HG02943 (cell line): ENCODE measurements at regions not wholly inside any gene's neighbourhood (a gene's known extent, or its start where the extent isn't known, plus 50 kb on each side); places are given as distances from the start of the nearest gene placed in this dataset.
"Not testable (repeated sequence)": the region's sequence is repeated elsewhere in the genome, so short reads cannot be mapped to it uniquely, and the experiment has no call there.

Experiments
- ATAC-seq: cut with Tn5 transposase; IDR thresholded peaks from one replicate; pipeline ENCODE4 v1.9.1; 2021; ENCODE audit warnings: mild to moderate bottlenecking, low read depth, moderate library complexity; ENCODE audit not compliant: unreplicated experiment

DNA sequence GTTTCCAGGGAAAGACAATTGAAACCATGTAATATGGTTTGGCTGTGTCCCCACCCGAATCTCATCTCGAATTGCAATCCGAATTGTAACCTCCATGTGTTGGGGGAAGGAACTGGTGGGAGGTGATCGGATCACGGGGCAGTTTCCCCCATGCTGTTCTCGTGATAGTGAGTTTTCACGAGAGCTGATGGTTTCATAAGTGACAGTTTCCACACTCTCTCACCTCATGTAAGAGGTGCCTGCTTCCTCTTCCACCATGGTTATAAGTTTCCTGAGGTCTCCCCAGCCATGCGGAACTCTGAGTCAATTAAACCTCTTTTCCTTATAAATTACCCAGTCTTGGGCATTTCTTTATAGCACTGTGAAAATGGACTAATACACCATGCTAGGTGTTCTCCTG, 148.3 kb upstream of the CADM1 start:
- no peak for ATAC-seq

DNA sequence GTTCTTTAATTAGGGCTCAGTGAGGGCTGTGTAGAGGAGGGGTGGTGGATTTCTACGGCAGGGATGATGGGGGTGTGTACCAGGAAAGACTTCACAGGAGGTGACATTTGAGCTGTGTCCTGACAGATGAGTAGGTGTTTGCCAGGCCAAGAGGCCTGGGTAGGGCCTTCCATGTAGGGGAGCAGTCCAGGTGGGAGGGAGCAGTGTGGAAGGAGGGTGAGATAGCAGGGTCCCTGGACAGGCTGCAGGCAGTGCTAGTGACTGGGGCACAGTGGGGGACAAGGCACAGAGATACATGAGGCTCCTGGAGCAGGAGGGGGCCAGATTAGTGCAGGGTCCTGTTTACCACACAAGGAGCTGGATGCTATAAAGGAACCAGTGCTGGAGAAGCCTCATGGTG, 147.9 kb upstream of the CADM1 start:
- ATAC-seq: no peak

DNA sequence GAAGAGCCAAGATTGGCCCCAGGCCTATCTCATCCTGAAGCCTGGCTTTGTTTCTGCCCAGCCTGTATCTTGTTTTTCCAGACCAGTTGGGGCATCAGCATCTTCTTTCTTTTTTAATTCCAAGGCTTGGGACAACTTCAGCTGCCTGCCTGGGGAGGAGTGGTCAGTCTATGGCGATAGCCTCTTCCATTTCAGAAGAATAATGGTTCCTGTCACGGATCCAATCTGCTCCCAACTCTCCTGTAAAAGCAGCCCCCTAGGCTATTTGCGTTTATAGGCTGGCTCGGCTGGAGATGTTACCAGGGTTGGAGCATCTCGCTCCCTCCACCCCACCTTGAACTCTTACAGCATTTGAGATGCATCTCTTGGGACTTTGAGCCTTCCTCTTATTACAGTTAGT, 145.2 kb upstream of the CADM1 start:
- no peak for ATAC-seq

DNA sequence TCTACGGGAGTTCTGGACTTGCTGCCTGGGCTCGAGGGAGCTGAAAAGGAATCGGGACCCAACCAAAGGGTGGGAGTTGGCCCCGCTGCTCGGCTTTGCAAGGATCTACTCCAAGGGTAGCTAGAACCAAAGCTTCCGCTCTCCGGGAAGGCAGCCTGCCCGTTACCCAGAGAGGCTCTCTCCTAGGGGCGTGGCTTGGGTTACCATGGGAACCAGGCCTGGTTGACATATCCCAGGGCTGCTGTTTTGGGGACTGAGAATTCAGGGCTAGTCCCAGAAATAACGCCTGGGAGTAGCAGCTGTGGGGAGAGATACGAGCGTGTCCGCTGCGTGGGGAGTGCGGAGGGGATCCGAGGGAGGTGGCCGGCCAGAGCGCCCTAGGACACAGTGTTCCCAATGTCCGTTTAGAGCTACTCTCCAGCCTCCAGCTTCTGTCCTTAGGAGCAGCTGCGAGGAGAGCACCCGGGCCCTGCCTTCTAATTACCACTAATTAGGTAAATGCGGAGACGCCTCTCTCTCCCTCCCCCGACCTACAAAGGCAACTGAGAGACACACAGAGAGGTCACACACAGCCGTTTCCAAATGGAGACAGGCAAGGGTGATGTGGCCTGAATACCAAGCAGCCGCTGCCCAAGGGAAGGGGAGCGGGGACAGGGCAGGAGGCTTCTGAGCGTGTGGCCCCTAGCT, 141.6 kb upstream of the CADM1 start:
- no peak for ATAC-seq

DNA sequence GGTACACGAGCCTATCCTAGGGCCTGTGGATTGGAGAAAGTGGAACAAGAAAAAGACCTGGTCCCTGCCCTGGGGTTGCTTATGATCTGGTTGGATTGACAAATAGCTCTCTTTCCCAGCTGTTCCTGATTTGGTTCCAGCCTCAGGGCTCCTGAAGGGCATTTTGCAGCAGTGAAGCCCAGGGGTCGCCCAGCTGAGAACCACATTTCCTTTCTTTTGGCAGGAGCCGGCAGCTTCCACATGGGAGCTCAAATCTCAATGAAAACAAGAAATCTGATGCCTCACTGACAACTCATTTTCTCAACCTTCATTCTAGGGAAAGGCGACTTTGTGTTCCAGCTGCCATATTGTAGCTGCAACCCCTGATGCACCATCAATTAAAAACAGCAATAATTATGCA, 140.6 kb upstream of the CADM1 start:
- no peak for ATAC-seq

DNA sequence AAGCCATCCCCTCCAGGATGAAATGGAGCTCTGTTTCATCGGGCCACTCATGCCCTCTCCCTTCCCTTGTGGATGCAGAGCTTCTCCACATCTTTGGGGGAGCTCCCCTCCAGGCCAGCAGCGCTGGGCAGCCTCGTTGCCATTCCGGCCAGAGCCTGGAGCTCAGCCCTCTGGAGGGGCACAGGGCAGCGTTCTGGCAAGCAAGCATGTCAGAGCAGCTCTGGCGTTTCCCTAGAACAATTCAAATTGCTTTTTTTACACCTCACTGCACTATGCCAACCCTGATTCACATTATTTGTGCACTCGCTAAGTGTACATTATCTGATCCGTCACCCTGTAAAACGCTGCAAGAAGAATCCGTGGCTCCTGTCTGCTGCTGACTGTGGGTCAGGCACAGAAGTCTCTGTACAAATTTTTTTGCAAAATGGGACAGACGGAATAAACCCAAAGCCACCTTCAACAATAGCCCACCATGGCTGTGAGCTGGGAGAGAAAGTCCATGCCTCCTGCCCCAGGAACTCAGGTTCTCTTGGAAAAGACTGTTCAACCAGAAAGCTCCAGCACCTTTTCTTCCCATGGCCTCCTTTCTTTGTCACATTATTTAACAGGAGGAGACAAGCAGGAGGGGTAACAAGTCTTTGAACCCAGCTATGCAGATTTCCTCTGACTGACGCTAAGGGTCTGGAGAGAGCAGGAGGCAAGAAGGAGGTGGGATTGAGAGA, 139.5 kb upstream of the CADM1 start:
- no peak for ATAC-seq

DNA sequence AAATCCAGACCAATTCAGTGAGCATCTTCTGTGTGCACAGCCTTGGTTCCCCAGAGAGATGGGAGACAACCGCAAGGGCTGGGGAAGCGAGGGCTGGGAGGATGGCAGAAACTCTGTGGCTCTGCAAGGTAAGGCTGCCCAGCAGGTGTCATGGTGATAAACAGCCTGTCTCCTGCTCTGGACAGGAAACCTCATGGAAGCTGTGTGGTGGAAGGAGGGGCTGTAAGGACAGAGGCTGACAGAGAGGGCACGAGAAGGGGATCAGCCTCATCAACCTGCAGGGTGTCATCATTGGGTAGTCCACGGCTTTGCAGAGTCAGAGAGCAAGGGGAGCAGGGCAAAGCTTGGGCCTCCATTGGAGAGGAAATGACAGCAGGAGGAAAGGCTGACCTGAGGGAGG, 138.4 kb upstream of the CADM1 start:
- ATAC-seq: no peak

DNA sequence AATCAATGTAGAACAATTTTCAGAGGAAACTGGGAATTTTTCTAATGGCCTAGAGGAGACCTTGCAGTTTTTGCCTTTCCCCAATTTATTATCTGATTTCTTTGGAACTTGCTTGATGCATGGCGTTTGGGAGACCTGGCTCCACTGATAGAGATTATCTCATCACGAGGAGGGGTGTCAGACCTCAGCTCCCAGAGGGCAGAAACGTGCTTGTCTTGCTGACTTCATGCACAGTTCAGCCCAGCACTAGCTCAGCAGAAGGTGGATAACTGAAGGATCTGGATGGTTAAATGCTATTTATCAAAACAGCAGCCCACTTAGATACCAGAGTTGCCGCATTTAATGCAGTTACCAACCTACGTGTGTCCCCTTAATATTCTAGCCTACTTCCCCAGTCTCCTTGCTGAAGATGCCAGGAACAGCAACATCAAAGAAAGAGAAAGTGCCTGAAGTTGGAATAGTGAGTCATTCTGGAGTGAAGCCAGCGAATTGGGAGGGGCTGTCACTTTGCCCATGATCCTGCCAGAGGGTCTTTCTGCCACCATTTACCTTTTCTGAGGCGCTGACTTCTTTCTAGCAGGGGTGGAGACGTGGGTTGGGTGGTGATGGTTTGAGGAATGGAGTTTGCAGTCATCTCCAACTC, 133.5 kb upstream of the CADM1 start:
- no peak for ATAC-seq

DNA sequence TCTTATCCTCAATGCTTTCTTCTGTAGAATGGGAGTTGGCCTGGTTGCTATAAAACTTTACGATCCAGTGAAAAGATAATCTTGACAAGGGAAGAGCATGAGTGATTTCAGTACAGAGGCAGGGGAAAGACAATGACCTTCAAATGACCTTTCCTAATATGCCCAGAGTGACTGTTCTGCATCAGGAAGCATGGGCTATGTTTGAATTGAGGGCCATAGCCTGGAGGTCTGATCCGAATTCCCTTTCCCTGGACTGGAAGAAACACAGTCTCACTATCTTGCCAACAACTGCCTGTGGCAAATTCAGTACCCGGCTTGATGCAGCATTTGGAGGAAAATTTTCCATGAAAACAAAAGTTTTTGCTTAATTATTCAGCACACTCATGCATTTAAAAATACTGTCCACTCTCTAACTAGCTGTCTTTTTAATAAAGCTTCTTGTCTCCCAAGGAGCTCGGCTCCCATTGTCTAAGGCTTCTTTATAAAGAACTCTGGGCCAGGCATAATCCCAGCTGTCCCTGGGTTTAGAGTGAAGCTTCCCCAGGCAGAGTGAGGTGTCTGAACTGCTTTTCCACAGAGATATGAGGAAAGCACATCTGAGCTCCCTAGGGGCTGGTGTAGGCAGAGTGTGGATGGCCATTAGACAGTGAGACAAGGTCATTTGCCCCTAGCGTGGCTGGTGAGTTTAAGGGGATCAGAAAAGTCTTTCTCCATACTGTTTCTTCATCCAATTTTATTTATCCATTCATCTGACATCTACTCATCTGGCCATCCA, 132.7 kb upstream of the CADM1 start:
- no peak for ATAC-seq

DNA sequence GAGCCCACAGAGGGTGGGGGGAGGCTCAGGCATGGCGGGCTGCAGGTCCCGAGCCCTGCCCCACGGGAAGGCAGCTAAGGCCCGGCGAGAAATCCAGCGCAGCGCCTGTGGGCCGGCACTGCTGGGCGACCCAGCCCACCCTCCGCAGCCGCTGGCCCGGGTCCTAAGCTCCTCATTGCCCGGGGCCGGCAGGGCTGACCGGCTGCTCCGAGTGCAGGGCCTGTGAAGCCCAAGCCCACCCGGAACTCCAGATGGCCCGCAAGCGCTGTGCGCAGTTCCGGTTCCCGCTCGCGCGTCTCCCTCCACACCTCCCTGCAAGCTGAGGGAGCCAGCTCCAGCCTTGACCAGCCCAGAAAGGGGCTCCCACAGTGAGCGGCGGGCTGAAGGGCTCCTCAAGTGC, 129.8 kb upstream of the CADM1 start:
- not testable (repeated sequence) for ATAC-seq

DNA sequence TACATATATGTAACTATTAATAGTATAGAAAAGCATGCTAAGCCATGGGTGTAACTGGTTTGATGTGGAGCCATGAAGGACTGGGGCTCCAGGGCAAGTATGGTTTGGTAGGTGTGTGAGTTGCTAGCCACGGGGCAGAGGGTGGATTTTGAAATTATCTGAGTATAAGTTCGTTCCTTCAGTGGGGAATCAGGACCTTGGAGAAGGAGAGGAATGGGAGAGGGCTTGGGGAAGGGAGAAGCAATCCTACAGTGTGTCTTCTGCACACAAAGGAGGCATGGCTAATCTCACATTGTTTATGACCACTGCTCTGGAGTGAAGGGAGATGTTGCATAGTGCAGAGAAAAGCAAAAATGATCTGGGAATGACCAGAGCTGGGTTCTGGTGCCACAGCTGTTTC, 127.8 kb upstream of the CADM1 start:
- no peak for ATAC-seq

DNA sequence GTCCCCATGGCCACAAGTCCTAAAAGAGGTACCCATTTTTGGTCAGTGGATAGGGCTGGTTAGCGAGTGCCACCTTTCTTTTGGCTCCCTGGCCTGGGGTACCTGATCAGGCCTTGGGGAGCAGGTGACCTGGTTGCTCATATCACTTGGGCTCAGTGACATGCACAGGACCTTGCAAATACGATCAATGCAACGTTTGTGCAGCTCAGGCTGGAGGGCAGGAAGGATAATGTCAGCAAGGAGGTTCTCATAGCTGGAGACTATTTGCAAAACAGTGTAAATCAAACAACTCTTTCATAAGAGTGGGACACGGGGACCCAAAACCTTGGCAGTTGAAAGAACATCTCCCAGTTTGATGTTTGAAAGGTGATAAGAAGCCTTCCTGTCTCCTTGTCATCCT, 127.4 kb upstream of the CADM1 start:
- no peak for ATAC-seq

DNA sequence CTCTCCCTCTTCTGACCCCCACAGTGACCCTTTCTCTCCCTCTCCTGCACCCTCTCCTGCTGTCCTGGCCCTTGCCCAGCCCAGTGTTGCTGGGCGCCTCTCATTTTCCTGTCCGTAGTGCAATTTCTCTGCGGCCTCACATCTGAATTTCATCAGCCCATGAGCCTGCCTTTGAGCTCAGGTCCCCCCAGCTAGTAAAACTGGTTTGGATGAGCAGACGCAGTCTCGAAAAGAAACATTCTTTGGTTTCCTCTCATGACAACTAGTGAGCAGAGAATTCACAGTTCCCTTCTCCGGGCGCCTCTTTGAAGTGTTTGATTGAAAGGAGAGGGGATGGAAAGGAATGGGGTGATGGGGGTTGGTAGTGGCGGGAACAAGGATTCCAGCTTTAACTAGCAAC, 126.0 kb upstream of the CADM1 start:
- no peak for ATAC-seq

DNA sequence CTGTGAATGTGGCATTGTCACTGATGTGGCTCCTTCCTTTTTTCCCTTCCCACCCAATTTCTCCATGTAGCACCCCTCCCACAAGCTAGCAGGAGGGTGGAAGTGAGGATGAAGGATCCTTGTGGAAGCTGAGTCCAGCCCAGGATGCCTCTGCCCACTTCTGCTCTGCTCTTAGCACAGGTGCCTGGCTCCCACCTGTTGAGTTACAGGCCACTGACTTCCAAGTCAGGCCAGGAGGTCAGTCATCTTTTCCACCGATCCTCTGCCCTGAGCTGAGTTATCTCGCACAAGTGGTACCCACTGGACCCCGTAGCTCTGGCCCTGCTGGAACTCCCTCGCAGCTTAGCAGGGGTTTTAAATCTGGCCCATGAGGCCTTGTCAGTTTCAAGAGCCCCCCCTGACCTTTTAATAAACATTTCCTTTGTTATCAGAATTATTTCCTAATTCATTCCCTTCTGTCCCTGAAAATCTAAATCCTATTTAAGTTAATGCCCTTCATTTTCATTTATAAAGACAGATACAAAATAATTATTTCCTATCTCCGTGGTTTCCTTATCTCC, 125.3 kb upstream of the CADM1 start:
- no peak for ATAC-seq

DNA sequence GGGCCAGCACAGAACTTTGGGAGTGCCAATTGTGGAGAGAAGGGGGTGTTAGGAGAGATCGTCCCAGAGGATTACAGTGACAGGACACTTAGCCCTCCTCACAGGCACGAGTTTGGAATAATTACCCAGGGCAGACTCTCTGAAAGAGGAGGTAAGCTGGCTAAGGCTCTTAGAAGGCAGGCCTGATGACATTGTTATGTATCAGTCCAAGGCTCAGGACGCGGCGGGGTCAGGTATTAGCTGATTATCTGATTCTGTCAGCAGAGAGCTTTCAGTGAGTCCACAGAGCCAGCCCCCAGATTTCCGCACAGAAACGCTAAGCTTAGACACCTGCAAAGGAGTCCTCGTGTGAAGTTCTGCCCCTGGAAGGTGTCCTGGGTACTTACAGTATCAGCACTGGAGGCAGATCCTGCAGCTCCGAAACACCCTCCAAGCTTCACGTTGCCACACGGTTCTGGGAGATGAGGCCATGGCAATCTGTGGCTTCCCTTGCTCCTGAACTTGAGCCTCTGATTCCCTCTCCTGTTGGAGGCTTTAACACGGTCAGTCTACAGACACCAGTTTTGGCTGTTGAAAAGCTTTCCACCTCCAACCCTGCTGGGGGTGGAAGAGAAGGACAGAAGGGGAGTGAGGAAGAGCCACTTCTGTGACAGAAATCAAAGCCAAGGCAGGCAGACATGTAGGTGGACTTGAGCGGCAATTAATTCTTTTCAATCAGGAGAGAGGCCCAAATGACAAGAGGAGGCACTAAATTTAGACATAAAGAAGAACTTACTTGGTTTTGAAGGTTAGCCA, 123.6 kb upstream of the CADM1 start:
- ATAC-seq: no peak

DNA sequence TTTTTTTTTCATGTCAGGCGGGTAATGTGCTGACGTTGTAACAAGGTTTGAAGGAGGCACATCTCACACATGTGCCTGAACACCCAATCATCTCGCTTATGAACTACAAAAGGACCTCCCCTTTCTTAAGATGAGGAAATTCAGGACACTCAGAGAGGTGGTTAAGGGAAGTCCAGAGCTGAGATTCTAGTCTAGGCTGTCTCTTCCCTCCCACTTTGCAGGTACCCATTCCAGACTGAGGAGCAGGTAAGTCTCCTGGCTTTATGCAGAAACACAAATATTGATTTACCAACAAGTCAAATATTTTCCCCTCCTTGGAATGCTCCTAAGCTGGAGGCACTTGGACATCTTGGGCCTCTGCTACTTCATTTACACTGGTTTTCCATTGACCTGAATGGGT, 122.9 kb upstream of the CADM1 start:
- no peak for ATAC-seq

DNA sequence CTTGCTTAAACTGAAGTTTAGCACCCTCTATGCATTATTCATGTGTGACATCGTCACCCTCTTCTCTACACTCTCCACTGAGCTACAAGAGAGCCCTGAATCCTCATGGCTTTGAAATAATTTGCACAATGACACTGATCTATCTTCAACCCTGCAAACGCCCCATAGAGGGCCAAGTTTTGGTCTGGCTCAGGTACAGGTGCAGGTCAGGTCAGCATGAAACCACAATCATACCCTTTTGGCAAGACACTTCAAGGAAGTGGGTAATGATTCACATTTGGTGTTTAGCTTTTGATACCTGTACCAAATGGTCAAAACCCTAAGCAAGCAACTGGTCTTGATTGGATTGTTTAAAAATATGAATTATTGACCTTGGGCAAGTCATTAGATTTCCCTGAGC, 122.2 kb upstream of the CADM1 start:
- ATAC-seq: no peak

DNA sequence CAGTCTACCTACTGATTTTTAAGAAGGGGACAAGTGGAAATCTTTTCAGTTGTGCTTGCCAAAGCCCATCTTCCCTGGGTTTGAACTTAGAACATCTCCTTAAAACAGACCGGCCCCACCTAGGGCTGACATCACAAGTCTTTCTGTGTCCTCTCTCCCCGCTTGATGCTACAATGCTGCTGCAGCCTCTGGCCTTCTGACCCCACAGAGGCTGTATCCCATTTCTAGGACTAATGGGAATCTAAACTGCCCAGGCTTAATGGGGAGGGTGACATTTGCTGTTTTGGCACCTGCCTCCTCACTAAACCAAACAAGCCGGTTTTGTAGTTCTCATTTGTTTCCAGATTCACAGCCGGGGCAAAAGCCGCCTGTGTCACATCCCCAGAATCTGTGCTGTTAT, 121.3 kb upstream of the CADM1 start:
- no peak for ATAC-seq

DNA sequence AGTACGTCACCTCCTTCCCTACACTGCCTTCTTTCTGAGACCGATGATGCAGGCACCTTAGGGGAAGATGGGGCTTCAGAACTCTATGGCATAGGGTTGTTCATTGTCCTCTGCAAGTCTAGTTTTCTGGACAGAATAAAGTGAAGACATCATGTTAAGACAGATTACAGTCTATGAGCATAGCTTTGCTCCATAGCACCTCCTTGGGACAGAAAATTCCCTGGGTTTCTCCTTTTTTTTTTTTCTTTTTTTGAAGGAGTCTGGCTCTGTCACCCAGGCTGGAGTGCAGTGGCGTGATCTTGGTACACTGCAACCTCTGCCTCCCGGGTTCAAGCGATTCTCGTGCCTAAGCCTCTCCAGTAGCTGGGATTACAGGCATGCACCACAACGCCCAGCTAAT, 119.8 kb upstream of the CADM1 start:
- no peak for ATAC-seq

DNA sequence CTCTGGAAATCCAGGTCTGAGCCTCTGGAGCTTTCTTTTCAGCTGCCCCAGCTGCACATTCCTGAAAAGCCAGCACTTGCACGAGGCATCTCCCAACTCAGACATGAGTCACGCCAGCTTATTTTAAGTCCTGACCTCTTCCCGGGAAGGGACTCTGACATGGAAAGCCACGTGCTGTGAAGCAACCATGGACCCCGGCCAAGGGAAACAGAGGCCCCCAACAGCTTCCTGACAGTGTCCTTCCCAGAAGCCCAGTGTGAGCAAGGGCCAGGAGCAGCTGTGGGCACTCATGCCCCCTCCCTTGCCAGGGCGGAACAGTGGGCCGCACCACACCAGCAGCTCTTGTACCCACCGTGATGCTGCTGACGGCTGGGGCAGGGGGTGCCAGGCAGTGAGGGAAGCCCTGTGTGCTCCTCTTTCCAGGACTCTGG, 118.8 kb upstream of the CADM1 start:
- no peak for ATAC-seq
